Ishikawa (cell line): ENCODE measurements at regions not wholly inside any gene's neighbourhood (a gene's known extent, or its start where the extent isn't known, plus 50 kb on each side); places are given as distances from the start of the nearest gene placed in this dataset.

Experiments
- CEBPB ChIP-seq: IDR thresholded peaks from 2 replicates; pipeline ENCODE4 v1.6.1; 2012
- CREB1 ChIP-seq: IDR thresholded peaks from 2 replicates; pipeline ENCODE4 v1.6.1; 2012; ENCODE audit warnings: low read depth
- EGR1 ChIP-seq: IDR thresholded peaks from 2 replicates; pipeline ENCODE4 v1.6.1; 2012
- EP300 ChIP-seq: IDR thresholded peaks from 2 replicates; pipeline ENCODE4 v1.6.1; 2012; ENCODE audit warnings: borderline replicate concordance
- FOXM1 ChIP-seq: IDR thresholded peaks from 2 replicates; pipeline ENCODE4 v1.6.1; 2012; ENCODE audit warnings: low read depth, borderline replicate concordance
- NFIC ChIP-seq: IDR thresholded peaks from 2 replicates; pipeline ENCODE4 v1.6.1; 2012
- RAD21 ChIP-seq: IDR thresholded peaks from 2 replicates; pipeline ENCODE4 v1.6.1; 2012; ENCODE audit warnings: low read depth
- TAF1 ChIP-seq: IDR thresholded peaks from 2 replicates; pipeline ENCODE4 v1.6.1; 2012; ENCODE audit warnings: low read depth, mild to moderate bottlenecking
- TCF12 ChIP-seq: IDR thresholded peaks from 2 replicates; pipeline ENCODE4 v1.6.1; 2012; ENCODE audit warnings: low read depth
- TEAD4 ChIP-seq: IDR thresholded peaks from 2 replicates; pipeline ENCODE4 v1.6.1; 2012
- USF1 ChIP-seq: IDR thresholded peaks from 2 replicates; pipeline ENCODE4 v1.6.1; 2012
- YY1 ChIP-seq: IDR thresholded peaks from 2 replicates; pipeline ENCODE4 v1.6.1; 2012; ENCODE audit warnings: low read depth
- ZBTB7A ChIP-seq: IDR thresholded peaks from 2 replicates; pipeline ENCODE4 v1.6.1; 2012; ENCODE audit warnings: low read depth
- TF ChIP-seq, protein P1 (sequence below): IDR thresholded peaks from 2 replicates; pipeline ENCODE4 v1.6.1; 2012
- TF ChIP-seq, protein P2 (sequence below): IDR thresholded peaks from 2 replicates; pipeline ENCODE4 v1.6.1; 2012; ENCODE audit warnings: low read depth, mild to moderate bottlenecking

GRCh38 chr11:69878144-69878883 is 59.1 kb upstream of the FGF3 start:
- TF ChIP-seq, protein P1, sequence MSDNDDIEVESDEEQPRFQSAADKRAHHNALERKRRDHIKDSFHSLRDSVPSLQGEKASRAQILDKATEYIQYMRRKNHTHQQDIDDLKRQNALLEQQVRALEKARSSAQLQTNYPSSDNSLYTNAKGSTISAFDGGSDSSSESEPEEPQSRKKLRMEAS, result no peak
- TF ChIP-seq TAF1 (no peak), RAD21 (no peak), TEAD4 (no peak), NFIC (no peak), EGR1 (no peak), USF1 (no peak), TCF12 (no peak), FOXM1 (no peak), EP300 (no peak), YY1 (no peak), ZBTB7A (no peak), CREB1 (no peak), CEBPB (no peak)
- TF ChIP-seq, protein P2, sequence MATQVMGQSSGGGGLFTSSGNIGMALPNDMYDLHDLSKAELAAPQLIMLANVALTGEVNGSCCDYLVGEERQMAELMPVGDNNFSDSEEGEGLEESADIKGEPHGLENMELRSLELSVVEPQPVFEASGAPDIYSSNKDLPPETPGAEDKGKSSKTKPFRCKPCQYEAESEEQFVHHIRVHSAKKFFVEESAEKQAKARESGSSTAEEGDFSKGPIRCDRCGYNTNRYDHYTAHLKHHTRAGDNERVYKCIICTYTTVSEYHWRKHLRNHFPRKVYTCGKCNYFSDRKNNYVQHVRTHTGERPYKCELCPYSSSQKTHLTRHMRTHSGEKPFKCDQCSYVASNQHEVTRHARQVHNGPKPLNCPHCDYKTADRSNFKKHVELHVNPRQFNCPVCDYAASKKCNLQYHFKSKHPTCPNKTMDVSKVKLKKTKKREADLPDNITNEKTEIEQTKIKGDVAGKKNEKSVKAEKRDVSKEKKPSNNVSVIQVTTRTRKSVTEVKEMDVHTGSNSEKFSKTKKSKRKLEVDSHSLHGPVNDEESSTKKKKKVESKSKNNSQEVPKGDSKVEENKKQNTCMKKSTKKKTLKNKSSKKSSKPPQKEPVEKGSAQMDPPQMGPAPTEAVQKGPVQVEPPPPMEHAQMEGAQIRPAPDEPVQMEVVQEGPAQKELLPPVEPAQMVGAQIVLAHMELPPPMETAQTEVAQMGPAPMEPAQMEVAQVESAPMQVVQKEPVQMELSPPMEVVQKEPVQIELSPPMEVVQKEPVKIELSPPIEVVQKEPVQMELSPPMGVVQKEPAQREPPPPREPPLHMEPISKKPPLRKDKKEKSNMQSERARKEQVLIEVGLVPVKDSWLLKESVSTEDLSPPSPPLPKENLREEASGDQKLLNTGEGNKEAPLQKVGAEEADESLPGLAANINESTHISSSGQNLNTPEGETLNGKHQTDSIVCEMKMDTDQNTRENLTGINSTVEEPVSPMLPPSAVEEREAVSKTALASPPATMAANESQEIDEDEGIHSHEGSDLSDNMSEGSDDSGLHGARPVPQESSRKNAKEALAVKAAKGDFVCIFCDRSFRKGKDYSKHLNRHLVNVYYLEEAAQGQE, result no peak

GRCh38 chr11:69878927-69879728 is 59.9 kb upstream of the FGF3 start:
- TF ChIP-seq USF1 (no peak), TAF1 (no peak), TCF12 (no peak), YY1 (no peak), FOXM1 (no peak), TEAD4 (no peak), EGR1 (no peak), RAD21 (no peak), NFIC (no peak)
- TF ChIP-seq, protein P2, result no peak

GRCh38 chr11:69879729-69880005 is 60.5 kb upstream of the FGF3 start:
- no peak for TF ChIP-seq TEAD4
- no peak for TF ChIP-seq EGR1
- TF ChIP-seq, protein P2, result no peak
- TF ChIP-seq CEBPB, result no peak
- TF ChIP-seq TAF1, result no peak
- no peak for TF ChIP-seq YY1
- TF ChIP-seq TCF12, result no peak
- no peak for TF ChIP-seq EP300
- TF ChIP-seq CREB1, result no peak
- TF ChIP-seq, protein P1, result no peak
- no peak for TF ChIP-seq NFIC
- no peak for TF ChIP-seq USF1
- TF ChIP-seq RAD21, result no peak
